HEK293T (cell line): ENCODE measurements at regions not wholly inside any gene's neighbourhood (a gene's known extent, or its start where the extent isn't known, plus 50 kb on each side); places are given as distances from the start of the nearest gene placed in this dataset.

Source experiments
- CTCF ChIA-PET: fragments of 350-600 bp; formaldehyde crosslinking; extraction: SDS; loops from one replicate; lab custom pipeline; 2021; ENCODE audit warnings: antibody characterized with exemption, inconsistent platforms; lab: Yijun Ruan, JAX
- POLR2A ChIA-PET: fragments of 350-600 bp; formaldehyde crosslinking; extraction: SDS; loops from one replicate; lab custom pipeline; 2020; ENCODE audit warnings: antibody characterized with exemption, inconsistent platforms; lab: Yijun Ruan, JAX
- DNase-seq: peaks from one replicate; pipeline ENCODE4 v3.0.0; 2012; ENCODE audit warnings: mixed read lengths; ENCODE audit errors: extremely low spot score
- ARNT ChIP-seq: fragments of 450-650 bp; IDR thresholded peaks from 2 replicates; pipeline ENCODE4 v1.6.1; 2017; ENCODE audit warnings: mild to moderate bottlenecking
- BHLHE40 ChIP-seq: fragments of 450-650 bp; IDR thresholded peaks from 2 replicates; pipeline ENCODE4 v1.6.1; 2016; ENCODE audit warnings: mild to moderate bottlenecking, moderate library complexity, borderline replicate concordance
- CTBP1 ChIP-seq: fragments of 450-650 bp; IDR thresholded peaks from 2 replicates; pipeline ENCODE4 v1.6.1; 2016; ENCODE audit warnings: borderline replicate concordance
- ELF4 ChIP-seq: fragments of 450-650 bp; IDR thresholded peaks from 2 replicates; pipeline ENCODE4 v1.6.1; 2017; ENCODE audit warnings: antibody characterized with exemption
- FOXA1 ChIP-seq: fragments of 450-650 bp; IDR thresholded peaks from 2 replicates; pipeline ENCODE4 v1.6.1; 2016; ENCODE audit warnings: mild to moderate bottlenecking
- FOXK2 ChIP-seq: fragments of 450-650 bp; IDR thresholded peaks from 2 replicates; pipeline ENCODE4 v1.6.1; 2016; ENCODE audit warnings: mild to moderate bottlenecking
- FOXM1 ChIP-seq: fragments of 450-650 bp; IDR thresholded peaks from 2 replicates; pipeline ENCODE4 v1.6.1; 2017; ENCODE audit warnings: mild to moderate bottlenecking, borderline replicate concordance
- HDGF ChIP-seq: fragments of 450-650 bp; IDR thresholded peaks from 2 replicates; pipeline ENCODE4 v1.6.1; 2017; ENCODE audit warnings: antibody characterized with exemption, borderline replicate concordance
- L3MBTL2 ChIP-seq: fragments of 450-650 bp; conservative IDR thresholded peaks from 2 replicates; pipeline ENCODE4 v1.6.1; 2016; ENCODE audit warnings: mild to moderate bottlenecking
- LEF1 ChIP-seq: fragments of 450-650 bp; IDR thresholded peaks from 2 replicates; pipeline ENCODE4 v1.6.1; 2017; ENCODE audit warnings: mild to moderate bottlenecking, borderline replicate concordance
- NFRKB ChIP-seq: fragments of 450-650 bp; IDR thresholded peaks from 2 replicates; pipeline ENCODE4 v1.6.1; 2016; ENCODE audit warnings: mild to moderate bottlenecking, moderate library complexity
- PKNOX1 ChIP-seq: fragments of 450-650 bp; IDR thresholded peaks from 2 replicates; pipeline ENCODE4 v1.6.1; 2016
- SP1 ChIP-seq: fragments of 450-650 bp; IDR thresholded peaks from 2 replicates; pipeline ENCODE4 v1.6.1; 2017
- SUZ12 ChIP-seq: fragments of 450-650 bp; IDR thresholded peaks from 2 replicates; pipeline ENCODE4 v1.6.1; 2016; ENCODE audit warnings: mild to moderate bottlenecking
- TARDBP ChIP-seq: fragments of 450-650 bp; IDR thresholded peaks from 2 replicates; pipeline ENCODE4 v1.6.1; 2016
- ZNF384 ChIP-seq: fragments of 450-650 bp; IDR thresholded peaks from 2 replicates; pipeline ENCODE4 v1.6.1; 2016

GRCh38 chr2:234773129-234773528 lies 178.7 kb upstream of the SH3BP4 start:
- TF ChIP-seq NFRKB: no peak
- no peak for TF ChIP-seq L3MBTL2
- no peak for TF ChIP-seq PKNOX1
- no peak for TF ChIP-seq FOXK2
- TF ChIP-seq LEF1: no peak
- TF ChIP-seq SP1: no peak
- TF ChIP-seq CTBP1: no peak
- TF ChIP-seq ARNT: no peak
- no peak for TF ChIP-seq SUZ12
- TF ChIP-seq ELF4: no peak
- TF ChIP-seq FOXA1: no peak
- no peak for DNase-seq
- CTCF ChIA-PET: no interaction called here
- POLR2A ChIA-PET: no interaction called here

- ChIA-PET CTCF (no interaction called here), POLR2A (no interaction called here)
- DNase-seq: no peak
- TF ChIP-seq ARNT: no peak
- no peak for TF ChIP-seq ELF4
- TF ChIP-seq ZNF384: no peak
- no peak for TF ChIP-seq SP1
- TF ChIP-seq PKNOX1: no peak
- TF ChIP-seq FOXM1: no peak
- TF ChIP-seq TARDBP: no peak
These were observed 179.1 kb upstream of the SH3BP4 start for GRCh38 chr2:234772733-234773060.

GRCh38 chr2:234771980-234772732 lies 179.7 kb upstream of the SH3BP4 start:
- ChIA-PET POLR2A (no interaction called here), CTCF (no interaction called here)
- TF ChIP-seq FOXM1 (no peak), NFRKB (no peak), SUZ12 (no peak), HDGF (no peak), CTBP1 (no peak), ZNF384 (no peak), SP1 (no peak), PKNOX1 (no peak), FOXK2 (no peak), BHLHE40 (no peak), FOXA1 (no peak), TARDBP (no peak), L3MBTL2 (no peak), ELF4 (no peak), LEF1 (no peak)
- no peak for DNase-seq

- TF ChIP-seq NFRKB: no peak
- TF ChIP-seq SUZ12: no peak
- no peak for TF ChIP-seq CTBP1
- ChIA-PET POLR2A (no interaction called here), CTCF (no interaction called here)
- DNase-seq: no peak
These were observed 180.6 kb upstream of the SH3BP4 start for GRCh38 chr2:234771176-234771575.

- TF ChIP-seq TARDBP: no peak
- TF ChIP-seq LEF1: no peak
- no peak for TF ChIP-seq SP1
- TF ChIP-seq BHLHE40: no peak
- no peak for TF ChIP-seq ARNT
- no peak for TF ChIP-seq CTBP1
- no peak for TF ChIP-seq HDGF
- no peak for TF ChIP-seq FOXK2
- no peak for TF ChIP-seq FOXA1
- no peak for TF ChIP-seq ZNF384
- no peak for TF ChIP-seq PKNOX1
- no peak for TF ChIP-seq L3MBTL2
- TF ChIP-seq ELF4: no peak
- TF ChIP-seq FOXM1: no peak
- no peak for TF ChIP-seq NFRKB
- no peak for TF ChIP-seq SUZ12
- no peak for DNase-seq
- CTCF ChIA-PET: no interaction called here
- POLR2A ChIA-PET: no interaction called here
These were observed 181.1 kb upstream of the SH3BP4 start for GRCh38 chr2:234770715-234771141.

- CTCF ChIA-PET: no interaction called here
- POLR2A ChIA-PET: no interaction called here
- no peak for DNase-seq
- TF ChIP-seq L3MBTL2: no peak
- TF ChIP-seq PKNOX1: no peak
- no peak for TF ChIP-seq CTBP1
- no peak for TF ChIP-seq SP1
- no peak for TF ChIP-seq BHLHE40
- no peak for TF ChIP-seq FOXK2
- TF ChIP-seq ARNT: no peak
- no peak for TF ChIP-seq ELF4
- TF ChIP-seq FOXM1: no peak
- no peak for TF ChIP-seq HDGF
- TF ChIP-seq FOXA1: no peak
- no peak for TF ChIP-seq LEF1
- no peak for TF ChIP-seq SUZ12
- no peak for TF ChIP-seq NFRKB
- no peak for TF ChIP-seq ZNF384
- no peak for TF ChIP-seq TARDBP
These were observed 181.7 kb upstream of the SH3BP4 start for GRCh38 chr2:234770031-234770506.
